Peyer's patch (tissue), 4 donors: ENCODE measurements at regions not wholly inside any gene's neighbourhood (a gene's known extent, or its start where the extent isn't known, plus 50 kb on each side); places are given as distances from the start of the nearest gene placed in this dataset.

Experiments used
- POLR2A ChIP-seq, 2 donors: fragments of 450-650 bp; IDR thresholded peaks; one replicate each; pipeline ENCODE4 v1.5.1; 2017; ENCODE audit warnings: antibody characterized with exemption in 2 of 2, mild to moderate bottlenecking in 2 of 2, moderate library complexity in 2 of 2
- TF ChIP-seq, protein P1 (sequence below), 6 experiments: fragments of 450-650 bp in 4 of 6; fragments of 200-600 bp in 2 of 6; sonication (generic) in 1 of 6; IDR thresholded peaks; one replicate each; pipeline ENCODE4 v1.5.1; 2017 to 2019; ENCODE audit warnings: antibody characterized with exemption in 6 of 6, mild to moderate bottlenecking in 3 of 6, moderate library complexity in 1 of 6

DNA sequence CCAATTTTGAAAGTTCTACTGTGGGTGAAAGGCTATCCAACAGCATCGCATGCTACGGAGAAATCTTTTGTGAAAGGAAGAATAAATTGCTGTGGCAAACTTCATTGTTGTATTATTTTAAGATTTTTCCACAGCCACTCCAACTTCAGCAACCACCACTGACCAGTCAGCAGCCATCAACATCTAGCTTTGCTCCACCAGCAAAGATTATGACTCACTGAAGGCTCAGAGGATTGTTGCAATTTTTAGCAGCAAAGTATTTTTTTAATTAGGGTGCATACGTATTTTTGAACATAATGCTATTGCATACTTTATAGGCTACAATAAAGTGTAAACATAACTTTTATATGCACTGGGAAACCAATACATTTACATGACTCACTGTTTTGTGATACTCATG is 493.5 kb downstream of the TFAP2A start:
- TF ChIP-seq, protein P1, sequence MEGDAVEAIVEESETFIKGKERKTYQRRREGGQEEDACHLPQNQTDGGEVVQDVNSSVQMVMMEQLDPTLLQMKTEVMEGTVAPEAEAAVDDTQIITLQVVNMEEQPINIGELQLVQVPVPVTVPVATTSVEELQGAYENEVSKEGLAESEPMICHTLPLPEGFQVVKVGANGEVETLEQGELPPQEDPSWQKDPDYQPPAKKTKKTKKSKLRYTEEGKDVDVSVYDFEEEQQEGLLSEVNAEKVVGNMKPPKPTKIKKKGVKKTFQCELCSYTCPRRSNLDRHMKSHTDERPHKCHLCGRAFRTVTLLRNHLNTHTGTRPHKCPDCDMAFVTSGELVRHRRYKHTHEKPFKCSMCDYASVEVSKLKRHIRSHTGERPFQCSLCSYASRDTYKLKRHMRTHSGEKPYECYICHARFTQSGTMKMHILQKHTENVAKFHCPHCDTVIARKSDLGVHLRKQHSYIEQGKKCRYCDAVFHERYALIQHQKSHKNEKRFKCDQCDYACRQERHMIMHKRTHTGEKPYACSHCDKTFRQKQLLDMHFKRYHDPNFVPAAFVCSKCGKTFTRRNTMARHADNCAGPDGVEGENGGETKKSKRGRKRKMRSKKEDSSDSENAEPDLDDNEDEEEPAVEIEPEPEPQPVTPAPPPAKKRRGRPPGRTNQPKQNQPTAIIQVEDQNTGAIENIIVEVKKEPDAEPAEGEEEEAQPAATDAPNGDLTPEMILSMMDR (IDR thresholded peaks at IDR 0.05) = no peak
- TF ChIP-seq POLR2A (IDR thresholded peaks at IDR 0.05) = no peak
